ENCODE measurements at regions not wholly inside any gene's neighbourhood (a gene's known extent, or its start where the extent isn't known, plus 50 kb on each side); places are given as distances from the start of the nearest gene placed in this dataset.
A peak's percentile ranks its signal among the peaks of the same experiment; 100 is the strongest.

GRCh38 chr4:11138964-11139363 is 289.7 kb downstream of the HS3ST1 start:
- DNase-seq (no peak), ATAC-seq (ENCODE audit: low FRiP score in 2 of 2) (no peak)
- TF ChIP-seq EP300 (IDR thresholded peaks at IDR 0.05) = no peak
- no peak for TF ChIP-seq CTCF (IDR thresholded peaks at IDR 0.05)
- TF ChIP-seq POLR2AphosphoS5 (IDR thresholded peaks at IDR 0.05) = no peak
- TF ChIP-seq POLR2A (IDR thresholded peaks at IDR 0.05) = no peak
- Histone ChIP-seq H3K4me3 (no peak overlapping the region), H3K9me3 (no peaks in the 10 kb centered on the region), H3K36me3 (no peaks in the 10 kb centered on the region), H3K27ac (no peak overlapping the region), H3K27me3 (no peaks in the 10 kb centered on the region), H3K4me1 (no peaks in the 10 kb centered on the region)
- WGBS, 2 donors = 90 to 92% methylated on average over 1 of the region's 1 CpG

DNA sequence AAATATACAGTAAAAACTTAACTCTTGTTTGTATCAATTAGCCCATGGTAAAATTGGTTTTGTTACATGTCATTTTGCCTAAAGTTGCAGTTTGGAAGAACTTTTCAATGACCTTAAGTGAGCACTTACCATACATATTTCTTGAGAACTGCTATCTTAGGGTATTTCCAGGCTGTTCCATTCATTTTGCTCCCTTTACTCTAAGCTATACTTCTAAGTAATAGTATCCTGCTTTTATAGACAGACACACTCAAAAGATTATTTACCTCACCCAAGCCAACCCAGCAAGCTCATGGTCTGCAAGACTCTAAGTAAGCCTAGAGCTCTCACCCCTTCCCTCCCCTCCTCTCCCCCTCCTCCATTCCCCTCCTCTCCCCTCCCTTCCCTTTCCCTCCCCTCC is 294.0 kb downstream of the HS3ST1 start:
- no peaks in the 10 kb centered on the region for H3K27me3 ChIP-seq
- no peaks in the 10 kb centered on the region for H3K4me1 ChIP-seq
- DNase-seq = no peak
- no peak for ATAC-seq (ENCODE audit: low FRiP score in 2 of 2)
- no peak overlapping the region for H3K27ac ChIP-seq
- H3K9me3 ChIP-seq = no peaks in the 10 kb centered on the region
- H3K4me3 ChIP-seq = no peak overlapping the region
- TF ChIP-seq POLR2A (IDR thresholded peaks at IDR 0.05) (no peak), CTCF (IDR thresholded peaks at IDR 0.05) (no peak), POLR2AphosphoS5 (IDR thresholded peaks at IDR 0.05) (no peak), EP300 (IDR thresholded peaks at IDR 0.05) (no peak)
- H3K36me3 ChIP-seq = no peaks in the 10 kb centered on the region

DNA sequence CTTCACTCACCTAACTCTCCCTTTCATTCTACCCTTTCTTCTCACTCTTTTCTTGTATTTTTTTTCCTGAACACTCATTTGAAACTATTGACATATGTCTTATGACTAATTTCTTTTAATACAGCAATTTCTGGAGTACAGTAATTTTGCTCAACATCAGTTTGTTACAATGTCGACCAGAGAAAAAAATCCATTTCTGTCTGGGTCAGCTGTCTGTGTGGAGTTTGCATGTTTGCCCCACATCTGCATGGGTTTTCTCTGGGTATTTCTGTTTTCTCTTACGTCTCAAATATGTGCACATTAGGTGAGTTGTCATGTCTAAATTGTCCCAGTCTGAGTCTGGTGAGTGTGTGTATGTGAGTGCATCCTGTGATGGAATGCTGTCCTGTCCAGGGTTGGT is 294.8 kb downstream of the HS3ST1 start:
- Histone ChIP-seq H3K9me3 (no peaks in the 10 kb centered on the region), H3K4me1 (no peaks in the 10 kb centered on the region), H3K36me3 (no peaks in the 10 kb centered on the region), H3K4me3 (no peak overlapping the region), H3K27me3 (no peaks in the 10 kb centered on the region), H3K27ac (no peak overlapping the region)
- no peak for ATAC-seq (ENCODE audit: low FRiP score in 2 of 2)
- WGBS, 2 donors = 77 to 81% methylated on average over 2 of the region's 2 CpGs
- no peak for DNase-seq
- no peak for TF ChIP-seq POLR2A (IDR thresholded peaks at IDR 0.05)
- no peak for TF ChIP-seq CTCF (IDR thresholded peaks at IDR 0.05)
- TF ChIP-seq EP300 (IDR thresholded peaks at IDR 0.05) = no peak
- TF ChIP-seq POLR2AphosphoS5 (IDR thresholded peaks at IDR 0.05) = no peak

- TF ChIP-seq CTCF (IDR thresholded peaks at IDR 0.05) = no peak
- TF ChIP-seq POLR2AphosphoS5 (IDR thresholded peaks at IDR 0.05) = no peak
- no peak for TF ChIP-seq POLR2A (IDR thresholded peaks at IDR 0.05)
- no peak for TF ChIP-seq EP300 (IDR thresholded peaks at IDR 0.05)
- no peak overlapping the region for H3K27ac ChIP-seq
- 9 to 27% methylated on average over 1 of the region's 1 CpG for WGBS, 2 donors
Measured at GRCh38 chr4:11132478-11132877, 296.2 kb downstream of the HS3ST1 start.

GRCh38 chr4:11131491-11131890 is 297.2 kb downstream of the HS3ST1 start:
- WGBS, 2 donors = 94% methylated on average over 3 of the region's 3 CpGs

More at GRCh38 chr4:11132478-11132877, 296.2 kb downstream of the HS3ST1 start:
- H3K27me3 ChIP-seq = no peaks in the 10 kb centered on the region
- no peak for ATAC-seq (ENCODE audit: low FRiP score in 2 of 2)
- H3K36me3 ChIP-seq = no peaks in the 10 kb centered on the region
- H3K4me3 ChIP-seq = no peak overlapping the region
- H3K9me3 ChIP-seq = no peaks in the 10 kb centered on the region
- no peak for DNase-seq
- H3K4me1 ChIP-seq = no peaks in the 10 kb centered on the region

More at GRCh38 chr4:11131491-11131890, 297.2 kb downstream of the HS3ST1 start:
- Histone ChIP-seq H3K4me3 (no peak overlapping the region), H3K36me3 (no peaks in the 10 kb centered on the region), H3K9me3 (no peaks in the 10 kb centered on the region), H3K27me3 (no peaks in the 10 kb centered on the region), H3K27ac (no peak overlapping the region), H3K4me1 (no peaks in the 10 kb centered on the region)
- no peak for DNase-seq
- peak in 1 of 2 donors; percentile 22 for ATAC-seq (ENCODE audit: low FRiP score in 2 of 2)
- no peak for TF ChIP-seq POLR2A (IDR thresholded peaks at IDR 0.05)
- no peak for TF ChIP-seq CTCF (IDR thresholded peaks at IDR 0.05)
- no peak for TF ChIP-seq POLR2AphosphoS5 (IDR thresholded peaks at IDR 0.05)

Data from upper lobe of left lung (tissue), 6 donors.